GM21529 (cell line): ENCODE measurements at regions not wholly inside any gene's neighbourhood (a gene's known extent, or its start where the extent isn't known, plus 50 kb on each side); places are given as distances from the start of the nearest gene placed in this dataset.

Source experiments
- ATAC-seq: cut with Tn5 transposase; IDR thresholded peaks from one replicate; pipeline ENCODE4 v1.9.1; 2021; ENCODE audit not compliant: unreplicated experiment

DNA sequence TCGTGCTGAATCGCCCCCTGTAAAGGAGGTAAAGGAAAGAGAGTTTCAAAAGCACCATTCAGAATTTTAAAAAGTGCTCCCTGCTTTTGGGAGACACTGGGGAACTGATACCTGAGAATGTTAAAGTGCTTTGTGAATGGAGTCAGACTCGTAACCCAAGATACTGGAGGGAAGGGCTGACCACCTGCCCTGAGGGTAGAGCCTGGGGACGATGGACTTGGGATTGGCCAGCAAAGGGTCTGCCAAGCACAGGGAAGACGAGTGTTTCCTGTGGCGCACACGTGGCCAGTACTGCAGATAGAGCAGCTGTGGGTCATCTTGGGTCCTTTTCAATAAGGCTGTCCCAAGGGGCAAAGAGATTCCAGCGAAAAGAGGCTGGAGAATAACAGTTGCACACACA is 1284.1 kb upstream of the AUTS2 start:
- ATAC-seq: no peak

- no peak for ATAC-seq
Measured at GRCh38 chr7:68317476-68317875, 1280.8 kb upstream of the AUTS2 start.

DNA sequence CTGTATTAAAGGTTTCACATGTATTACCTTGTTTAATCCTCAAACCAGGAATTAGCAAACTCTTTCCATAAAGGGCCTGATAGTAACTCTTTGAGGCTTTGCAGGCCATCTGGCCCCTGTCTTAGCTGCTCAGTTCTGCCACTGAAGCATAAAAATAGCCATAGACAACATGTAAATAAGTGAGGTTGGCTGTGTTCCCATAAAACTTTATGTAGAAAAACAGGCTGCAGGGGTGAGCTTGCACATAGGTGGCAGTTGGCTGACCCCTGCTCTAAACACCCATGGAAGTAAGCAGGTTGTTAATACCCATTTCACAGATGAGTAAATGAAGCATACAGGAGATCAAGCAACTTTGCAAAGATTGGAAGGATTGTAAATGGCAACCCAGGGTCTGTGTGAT is 1279.2 kb upstream of the AUTS2 start:
- no peak for ATAC-seq

DNA sequence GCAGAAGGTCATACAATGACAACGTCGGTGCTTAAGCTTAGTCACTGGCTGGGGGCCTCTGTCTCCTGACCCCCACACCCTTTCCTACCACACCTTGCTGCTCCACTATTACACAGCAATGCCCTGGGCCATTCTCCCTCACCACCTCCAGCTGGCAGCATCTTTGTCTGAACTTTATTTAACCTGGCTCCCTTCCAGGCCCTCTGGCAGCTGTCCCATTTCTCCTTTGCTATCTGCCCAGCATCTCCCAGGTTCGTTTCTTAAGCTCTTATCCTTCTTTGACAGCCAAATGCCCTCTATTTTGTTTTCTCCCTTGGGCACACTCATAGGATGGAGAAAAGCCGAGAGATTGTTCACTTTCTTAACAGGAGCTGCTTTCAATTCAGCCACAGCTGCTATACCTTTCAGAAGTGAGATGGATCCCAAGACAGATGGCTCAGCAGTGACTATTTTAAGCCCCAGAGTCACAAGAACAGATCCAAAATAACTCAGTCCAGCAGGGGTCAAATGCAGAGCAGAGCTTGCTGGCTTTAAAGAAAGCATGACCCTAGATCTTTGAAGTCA is 1277.1 kb upstream of the AUTS2 start:
- ATAC-seq: no peak

DNA sequence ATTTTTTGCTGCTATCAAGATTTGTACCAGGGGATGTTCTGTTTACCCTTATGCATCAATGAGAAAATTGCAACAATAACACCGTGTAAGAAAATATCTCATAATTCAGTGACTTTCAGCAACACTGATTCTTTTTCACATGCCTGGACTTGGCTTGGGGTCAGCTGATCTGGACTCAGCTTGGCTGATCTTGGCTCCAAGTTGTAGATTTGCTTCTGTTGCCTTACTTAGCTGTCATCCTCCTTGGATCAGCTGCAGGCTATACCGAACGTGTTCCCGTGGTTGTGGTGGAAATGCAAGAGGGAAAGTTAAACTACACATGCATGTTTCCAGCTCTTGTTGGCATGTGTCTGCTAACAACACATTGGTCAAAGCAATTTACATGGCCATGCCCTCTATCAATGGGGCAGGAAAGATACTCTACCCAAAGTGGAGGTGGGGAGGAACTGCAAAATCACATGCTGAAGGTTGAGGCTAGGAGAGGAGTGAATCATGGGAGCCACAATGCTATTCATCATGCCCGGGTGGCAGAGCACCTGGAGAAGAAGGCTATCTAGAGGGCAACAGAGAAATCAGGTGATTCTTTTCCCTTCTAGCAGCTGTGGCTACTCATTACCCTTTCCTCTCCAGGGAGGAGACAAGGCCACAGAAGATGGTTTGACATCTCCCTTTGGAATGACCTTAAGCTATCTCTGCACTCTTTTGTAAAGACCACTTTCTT is 1276.3 kb upstream of the AUTS2 start:
- ATAC-seq: no peak

DNA sequence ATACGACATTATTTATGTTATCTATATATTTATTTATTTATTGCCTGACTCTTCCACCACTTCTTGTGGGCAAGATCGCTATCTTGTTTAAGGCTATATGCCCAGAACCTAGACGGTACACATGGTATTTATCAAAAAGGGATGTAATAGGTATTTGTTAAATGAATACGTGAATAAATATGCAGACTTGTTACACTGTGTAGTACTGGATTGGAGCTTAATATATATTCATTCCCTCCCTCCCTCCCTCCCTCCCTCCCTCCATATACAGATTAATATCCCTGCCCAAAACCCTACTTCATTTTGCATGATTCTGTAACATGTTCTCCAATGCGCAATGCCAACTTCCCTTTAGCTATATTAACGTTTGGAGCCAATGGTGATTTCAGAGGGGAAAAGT is 1273.7 kb upstream of the AUTS2 start:
- no peak for ATAC-seq

DNA sequence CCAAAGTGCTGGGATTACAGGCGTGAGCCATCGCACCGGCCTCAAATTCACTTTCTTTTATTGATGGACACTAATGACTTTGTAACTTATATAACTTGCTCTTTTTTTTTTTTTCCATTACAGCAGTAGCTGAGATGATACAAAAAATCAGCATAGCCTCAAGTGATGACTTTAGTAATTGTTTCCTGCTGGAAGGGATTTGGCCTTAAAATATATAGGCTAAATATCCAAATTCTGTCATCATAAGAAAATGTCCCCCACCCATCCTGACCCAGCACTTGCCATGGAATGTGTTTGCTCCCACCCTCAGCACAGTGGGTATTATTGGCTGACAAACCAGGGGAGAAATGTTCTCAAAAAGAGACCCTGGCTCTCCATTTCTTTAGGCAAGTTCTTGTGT is 1264.1 kb upstream of the AUTS2 start:
- no peak for ATAC-seq

DNA sequence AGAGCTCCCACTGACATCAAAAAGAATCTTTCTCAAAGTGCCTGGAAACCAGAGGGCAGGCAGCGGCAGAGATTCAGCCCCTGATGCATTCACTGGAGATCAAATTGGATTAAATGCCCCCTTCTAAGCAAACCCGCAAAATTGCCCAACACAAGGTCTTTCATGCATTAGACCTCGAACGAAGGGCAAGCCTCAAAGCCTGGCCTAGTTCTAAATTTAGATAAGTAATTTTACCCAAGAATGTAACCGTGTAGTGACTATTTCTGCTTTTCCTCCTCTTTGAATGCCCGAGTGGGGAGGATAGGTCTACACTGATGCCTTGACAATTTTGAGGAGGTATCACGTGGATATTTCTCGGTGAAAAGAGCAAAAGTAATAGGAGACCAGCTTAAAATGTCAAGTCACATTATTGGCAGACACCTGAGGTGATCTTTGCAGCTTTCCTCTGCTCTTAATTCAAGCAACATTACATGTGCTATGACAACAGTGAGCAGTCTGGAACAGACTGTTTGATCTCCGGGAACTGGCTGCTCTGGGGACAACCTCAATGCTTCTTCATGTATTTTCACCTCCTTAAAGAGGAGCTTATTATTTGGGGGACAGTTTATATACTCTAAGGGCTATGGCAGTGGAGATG is 1263.5 kb upstream of the AUTS2 start:
- ATAC-seq: no peak

GRCh38 chr7:68336594-68336993 is 1261.7 kb upstream of the AUTS2 start:
- ATAC-seq: no peak

DNA sequence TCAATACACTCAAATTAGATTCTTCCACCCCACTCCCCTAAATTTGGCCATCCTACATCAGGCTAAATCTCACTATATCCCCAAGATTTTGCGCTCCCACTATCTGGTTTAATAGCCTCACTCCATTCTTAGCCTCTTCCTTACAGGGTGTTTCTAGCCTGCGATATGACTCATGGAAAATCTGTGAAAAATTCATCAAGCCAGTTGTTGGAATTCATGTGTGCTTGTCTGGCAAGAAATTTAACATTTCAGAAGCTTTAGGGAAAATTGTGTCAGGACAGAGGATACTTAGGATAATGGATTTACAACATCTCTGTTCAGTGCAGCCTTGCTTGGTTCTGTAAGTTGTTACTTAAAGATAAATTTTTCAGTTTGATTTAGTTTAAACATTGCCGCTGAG is 1249.9 kb upstream of the AUTS2 start:
- no peak for ATAC-seq

- no peak for ATAC-seq
Measured at GRCh38 chr7:68362745-68363518, 1235.3 kb upstream of the AUTS2 start.

- no peak for ATAC-seq
Measured at GRCh38 chr7:68364886-68365625, 1233.2 kb upstream of the AUTS2 start.

DNA sequence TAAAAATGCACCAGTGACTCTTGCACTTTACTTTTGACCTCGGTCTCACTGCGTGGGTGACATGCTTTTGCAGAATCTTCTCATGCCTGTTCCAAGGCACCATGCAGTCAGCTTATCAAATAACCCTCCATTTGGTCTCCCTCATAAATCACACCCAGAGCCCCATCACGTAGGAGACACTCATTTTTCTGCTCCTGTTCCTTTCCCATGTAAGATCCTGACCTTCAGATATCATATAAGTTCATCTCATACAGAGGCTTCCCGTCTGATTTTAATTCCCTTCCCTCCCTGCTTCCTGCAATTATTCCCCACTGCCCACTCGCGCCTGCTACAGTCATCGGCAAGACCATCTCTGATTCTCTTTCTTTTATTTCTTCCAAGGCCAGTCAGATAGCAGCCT is 1226.3 kb upstream of the AUTS2 start:
- no peak for ATAC-seq

- no peak for ATAC-seq
Measured at GRCh38 chr7:68376131-68376661, 1222.1 kb upstream of the AUTS2 start.

- ATAC-seq: no peak
Measured at GRCh38 chr7:68381731-68382130, 1216.5 kb upstream of the AUTS2 start.

DNA sequence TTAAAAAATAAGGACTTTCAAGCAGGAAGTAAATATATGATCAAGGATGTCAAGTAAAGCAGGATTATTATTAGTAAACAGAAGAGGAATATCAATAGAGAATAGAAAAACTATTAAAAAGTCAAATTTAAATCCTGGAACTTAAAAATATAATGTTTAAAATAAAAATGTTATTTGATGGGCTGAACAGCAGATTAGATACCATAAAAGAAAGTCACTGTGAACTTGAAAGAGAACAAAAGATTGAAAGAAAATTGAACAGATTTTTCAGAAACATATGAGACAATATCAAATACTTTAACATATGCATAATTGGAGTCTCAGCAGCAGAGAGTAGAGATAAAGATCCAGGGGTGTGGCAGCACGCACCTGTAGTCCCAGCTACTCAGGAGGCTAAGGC is 1213.7 kb upstream of the AUTS2 start:
- ATAC-seq: no peak

DNA sequence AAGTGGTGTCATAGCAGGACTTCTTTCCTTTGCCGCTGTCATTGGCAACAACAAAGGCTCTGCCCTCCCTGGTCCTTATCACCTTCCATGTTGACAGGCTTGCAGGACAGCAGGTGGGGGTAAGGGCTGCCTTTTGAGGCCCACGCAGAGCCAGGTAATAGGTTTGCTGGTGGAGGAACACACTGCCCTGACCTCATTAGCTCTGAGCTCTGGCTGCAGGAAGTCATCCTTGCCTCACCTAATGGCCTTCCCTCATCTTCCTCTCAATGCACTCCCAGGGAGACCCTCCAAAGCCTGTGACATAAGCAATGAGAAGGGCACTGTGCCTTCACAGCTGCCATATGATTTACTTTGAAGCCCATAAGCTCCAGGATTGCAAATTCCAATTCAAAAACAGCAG is 1205.2 kb upstream of the AUTS2 start:
- ATAC-seq: no peak

DNA sequence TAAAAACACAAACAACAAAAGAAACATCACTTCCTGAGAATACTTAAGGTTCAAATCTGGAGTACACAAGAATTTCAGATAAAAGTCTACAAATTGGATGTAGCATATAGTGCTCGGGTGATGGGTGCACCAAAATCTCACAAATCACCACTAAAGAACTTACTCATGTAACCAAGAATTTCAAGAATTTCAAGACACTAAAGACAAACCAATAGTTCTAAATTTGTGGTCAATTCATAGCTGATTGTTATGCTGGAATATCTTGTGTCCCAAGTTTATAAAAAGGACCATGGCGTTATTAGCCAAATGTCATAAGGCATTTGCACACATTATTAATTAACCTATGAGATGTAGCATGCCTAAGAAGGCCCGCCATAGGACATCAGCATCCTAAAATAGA is 1204.1 kb upstream of the AUTS2 start:
- ATAC-seq: no peak

DNA sequence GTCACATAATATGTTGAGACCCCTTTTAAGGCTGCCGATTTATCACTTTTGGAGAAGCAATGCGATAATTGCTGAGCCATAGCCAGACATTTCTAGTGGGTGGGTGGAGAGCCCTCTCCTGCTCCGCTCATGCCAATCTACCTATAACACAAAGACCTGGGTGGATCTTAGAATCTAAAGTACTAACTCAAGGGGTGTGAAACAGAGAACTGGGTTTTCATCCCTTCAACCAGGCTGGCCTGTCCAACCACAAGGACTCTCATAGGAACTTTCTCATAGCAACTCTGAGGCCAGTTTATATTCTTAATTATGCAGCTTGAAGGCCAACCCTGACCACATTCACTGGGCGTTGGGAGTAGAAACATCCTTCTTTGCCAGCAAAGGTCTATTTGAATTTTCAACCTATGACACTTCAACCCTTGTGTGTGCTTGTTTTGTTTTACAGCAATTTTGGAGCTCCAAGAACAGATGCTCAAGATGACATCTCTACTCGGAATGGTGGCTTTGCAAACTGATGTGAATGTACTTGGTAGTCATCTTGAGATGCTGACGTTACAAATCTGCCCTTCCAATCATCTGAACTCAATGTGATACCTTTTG is 1198.2 kb upstream of the AUTS2 start:
- ATAC-seq: no peak

GRCh38 chr7:68400783-68401182 is 1197.5 kb upstream of the AUTS2 start:
- no peak for ATAC-seq

- no peak for ATAC-seq
Measured at GRCh38 chr7:68401313-68401712, 1197.0 kb upstream of the AUTS2 start.
